Breast epithelium (tissue), 4 donors: ENCODE measurements at regions not wholly inside any gene's neighbourhood (a gene's known extent, or its start where the extent isn't known, plus 50 kb on each side); places are given as distances from the start of the nearest gene placed in this dataset.

Experiments
- DNase-seq, 2 donors: peaks; one replicate each; pipeline ENCODE4 v3.0.0-alpha.2; 2019; ENCODE audit warnings: low spot score in 2 of 2
- H3K27ac ChIP-seq, 2 donors: fragments of 200-600 bp; sonication (generic) in 1 of 2; one replicate each; pipeline ENCODE4 v1.5.1; 2016 to 2019; ENCODE audit warnings: mild to moderate bottlenecking in 1 of 2
- H3K27me3 ChIP-seq, 2 donors: fragments of 200-600 bp; sonication (generic) in 1 of 2; one replicate each; pipeline versions ENCODE4 v1.5.1 to v1.6.0; 2017 to 2019; ENCODE audit warnings: control low read depth in 1 of 2, mild to moderate bottlenecking in 1 of 2
- H3K36me3 ChIP-seq: fragments of 200-600 bp; one replicate; pipeline ENCODE4 v1.5.1; 2019
- H3K4me1 ChIP-seq, 2 donors: fragments of 200-600 bp; sonication (generic); one replicate each; pipeline ENCODE4 v1.5.1; 2016 to 2019; ENCODE audit warnings: control low read depth in 1 of 2
- H3K4me3 ChIP-seq, 3 donors: fragments of 200-600 bp; sonication (generic); 1 replicate in 2 of 3; 2 replicates in 1 of 3; pipeline ENCODE4 v1.5.1; 2016 to 2019; ENCODE audit warnings: mild to moderate bottlenecking in 3 of 3, moderate library complexity in 2 of 3
- H3K9me3 ChIP-seq, 2 donors: fragments of 200-600 bp; sonication (generic) in 1 of 2; one replicate each; pipeline ENCODE4 v1.5.1; 2016 to 2019; ENCODE audit warnings: control low read depth in 1 of 2
- POLR2A ChIP-seq: fragments of 450-650 bp; IDR thresholded peaks from one replicate; pipeline ENCODE4 v1.6.1; 2016; ENCODE audit warnings: antibody characterized with exemption, mild to moderate bottlenecking, moderate library complexity
- POLR2AphosphoS5 ChIP-seq, 3 donors: sonication (generic); formaldehyde crosslinking; IDR thresholded peaks; one replicate each; pipeline ENCODE4 v1.6.1; 2017; ENCODE audit warnings: antibody characterized with exemption in 3 of 3
- intact Hi-C: fragments of 100-400 bp; cut with DNase I; formaldehyde crosslinking; loops from one replicate; pipeline ENCODE4 v1.15.1; 2023; ENCODE audit warnings: low total_unique reads
- TF ChIP-seq, protein P1 (sequence below), 3 donors: fragments of 450-650 bp; IDR thresholded peaks; one replicate each; pipeline ENCODE4 v1.5.1; 2016 to 2017; ENCODE audit warnings: antibody characterized with exemption in 3 of 3, mild to moderate bottlenecking in 3 of 3, moderate library complexity in 3 of 3

DNA sequence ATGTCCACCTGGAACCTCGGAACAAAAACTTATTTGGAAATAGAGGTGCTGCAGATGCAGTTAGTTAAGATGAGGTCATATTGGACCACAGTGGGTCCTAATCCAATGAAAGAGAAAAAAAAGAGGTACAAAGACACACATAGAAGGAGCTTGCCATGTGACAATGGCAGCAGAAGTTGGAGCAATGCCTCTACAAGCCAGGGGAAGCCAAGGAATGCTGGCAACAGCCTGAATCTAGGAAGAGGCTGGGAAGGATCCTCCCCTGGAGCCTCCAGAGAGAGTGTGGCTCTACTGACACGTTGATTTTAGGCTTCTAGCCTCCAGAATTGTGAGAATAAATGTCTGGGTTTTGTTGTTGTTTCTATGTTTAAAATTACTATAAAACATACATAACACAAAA is 521.8 kb upstream of the CCDC196 start:
- Histone ChIP-seq H3K27ac (no peak overlapping the region), H3K4me3 (no peak overlapping the region), H3K36me3 (no peaks in the 10 kb centered on the region), H3K4me1 (no peaks in the 10 kb centered on the region), H3K27me3 (peaks cover 0 to 4% of the 10 kb centered on the region in 2 donors), H3K9me3 (no peaks in the 10 kb centered on the region)
- DNase-seq, result no peak
- intact Hi-C loops, result no loop called here
- no peak for TF ChIP-seq POLR2A

DNA sequence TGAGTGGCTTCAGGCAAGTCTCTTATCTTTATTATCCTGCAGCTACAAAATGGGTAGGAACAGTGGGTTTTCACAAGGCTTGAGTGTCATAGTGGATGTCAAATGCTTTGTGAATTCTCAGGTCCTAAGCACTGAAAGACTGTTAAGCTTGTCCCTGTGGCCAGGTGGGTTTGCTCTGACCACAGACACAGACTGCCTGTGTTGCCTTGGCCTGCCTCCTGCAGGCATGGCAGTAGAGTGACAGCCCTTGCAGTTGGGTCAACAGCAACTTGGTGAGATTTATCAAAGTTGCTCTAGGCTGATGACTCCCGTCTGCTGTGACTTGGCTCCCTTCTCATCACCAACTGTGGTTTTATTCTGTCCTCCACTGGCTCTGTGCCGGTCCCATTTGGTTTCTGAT is 520.0 kb upstream of the CCDC196 start:
- Histone ChIP-seq H3K27ac (no peak overlapping the region), H3K9me3 (no peaks in the 10 kb centered on the region), H3K36me3 (no peaks in the 10 kb centered on the region), H3K4me3 (no peak overlapping the region), H3K27me3 (peaks cover 0 to 4% of the 10 kb centered on the region in 2 donors), H3K4me1 (no peaks in the 10 kb centered on the region)
- DNase-seq, result no peak
- no peak for TF ChIP-seq POLR2AphosphoS5 (IDR thresholded peaks at IDR 0.05)
- TF ChIP-seq POLR2A, result no peak
- TF ChIP-seq, protein P1, sequence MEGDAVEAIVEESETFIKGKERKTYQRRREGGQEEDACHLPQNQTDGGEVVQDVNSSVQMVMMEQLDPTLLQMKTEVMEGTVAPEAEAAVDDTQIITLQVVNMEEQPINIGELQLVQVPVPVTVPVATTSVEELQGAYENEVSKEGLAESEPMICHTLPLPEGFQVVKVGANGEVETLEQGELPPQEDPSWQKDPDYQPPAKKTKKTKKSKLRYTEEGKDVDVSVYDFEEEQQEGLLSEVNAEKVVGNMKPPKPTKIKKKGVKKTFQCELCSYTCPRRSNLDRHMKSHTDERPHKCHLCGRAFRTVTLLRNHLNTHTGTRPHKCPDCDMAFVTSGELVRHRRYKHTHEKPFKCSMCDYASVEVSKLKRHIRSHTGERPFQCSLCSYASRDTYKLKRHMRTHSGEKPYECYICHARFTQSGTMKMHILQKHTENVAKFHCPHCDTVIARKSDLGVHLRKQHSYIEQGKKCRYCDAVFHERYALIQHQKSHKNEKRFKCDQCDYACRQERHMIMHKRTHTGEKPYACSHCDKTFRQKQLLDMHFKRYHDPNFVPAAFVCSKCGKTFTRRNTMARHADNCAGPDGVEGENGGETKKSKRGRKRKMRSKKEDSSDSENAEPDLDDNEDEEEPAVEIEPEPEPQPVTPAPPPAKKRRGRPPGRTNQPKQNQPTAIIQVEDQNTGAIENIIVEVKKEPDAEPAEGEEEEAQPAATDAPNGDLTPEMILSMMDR (IDR thresholded peaks at IDR 0.05), result no peak
- intact Hi-C loops, result no loop called here

DNA sequence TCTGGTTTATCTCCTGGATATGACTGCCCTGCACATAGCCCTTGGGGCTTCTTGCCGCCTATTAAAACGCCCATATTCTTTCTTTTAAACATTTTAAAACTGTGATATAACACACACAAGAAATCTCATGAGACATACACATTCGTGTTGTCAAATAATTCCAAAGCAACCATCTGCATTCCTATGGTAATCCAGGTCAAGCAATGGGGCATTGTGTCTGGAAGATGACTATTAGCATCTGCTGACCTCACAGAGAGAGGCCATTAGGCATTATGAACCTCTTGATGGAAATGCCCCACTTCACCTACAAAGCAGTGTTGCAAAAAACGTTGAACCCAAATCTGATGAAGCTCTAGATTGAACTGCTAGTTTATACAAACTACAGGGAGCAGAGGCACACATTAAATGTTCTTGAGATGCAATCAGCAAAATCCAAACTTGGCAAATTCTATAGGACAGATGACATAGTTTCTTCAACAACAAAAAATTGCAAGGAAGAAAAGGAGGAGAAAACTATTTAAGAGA is 513.8 kb upstream of the CCDC196 start:
- intact Hi-C loops, result no loop called here

DNA sequence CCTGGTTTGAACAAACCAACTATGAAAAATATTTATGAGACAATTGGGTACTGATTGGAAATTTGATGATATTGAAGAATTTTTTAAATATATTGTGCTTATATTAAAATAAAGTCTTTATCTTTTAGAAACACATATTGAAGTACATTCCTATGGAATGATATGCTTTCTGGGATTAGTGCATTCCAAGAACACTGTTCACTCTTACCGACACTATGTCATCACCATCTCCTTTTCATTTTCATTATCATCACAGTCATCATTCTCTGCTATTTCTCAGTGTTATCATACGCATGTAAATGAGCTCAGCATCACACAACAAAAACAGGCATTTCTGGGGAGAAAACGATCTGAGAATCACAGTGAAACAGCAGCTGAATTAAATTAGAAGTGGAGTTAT is 513.3 kb upstream of the CCDC196 start:
- H3K27me3 ChIP-seq, result no peaks in the 10 kb centered on the region
- intact Hi-C loops, result no loop called here

More for the DNA sequence above, 513.8 kb upstream of the CCDC196 start:
- Histone ChIP-seq H3K27ac (no peak overlapping the region), H3K4me3 (no peak overlapping the region), H3K4me1 (no peaks in the 10 kb centered on the region), H3K36me3 (no peaks in the 10 kb centered on the region), H3K9me3 (no peaks in the 10 kb centered on the region), H3K27me3 (no peaks in the 10 kb centered on the region)
- DNase-seq, result no peak
- TF ChIP-seq, protein P1 (IDR thresholded peaks at IDR 0.05), result no peak
- TF ChIP-seq POLR2A (no peak), POLR2AphosphoS5 (IDR thresholded peaks at IDR 0.05) (no peak)

DNA sequence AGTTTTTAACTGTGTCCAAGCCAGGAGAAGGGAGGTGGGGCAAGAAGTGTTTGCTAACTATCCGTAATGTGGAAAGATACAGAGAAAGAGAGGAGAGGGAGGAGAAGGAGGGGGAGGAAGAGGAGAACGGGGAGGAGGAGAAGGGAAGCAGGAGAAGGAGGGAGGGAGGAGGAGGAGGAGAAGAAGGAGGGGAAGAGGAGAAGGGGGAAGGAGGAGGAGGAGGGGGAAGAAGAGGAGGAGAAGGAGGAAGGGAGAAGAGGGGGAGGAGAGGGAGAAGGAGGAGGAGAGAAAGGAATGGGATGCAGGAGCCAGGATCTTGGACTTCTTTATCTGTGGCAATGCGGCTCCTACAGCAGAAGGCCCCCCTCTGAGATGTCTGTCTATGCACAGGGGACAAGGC is 510.3 kb upstream of the CCDC196 start:
- no peaks in the 10 kb centered on the region for H3K36me3 ChIP-seq
- no peaks in the 10 kb centered on the region for H3K27me3 ChIP-seq
- no peak overlapping the region for H3K4me3 ChIP-seq
- H3K9me3 ChIP-seq, result no peaks in the 10 kb centered on the region
- H3K27ac ChIP-seq, result no peak overlapping the region
- intact Hi-C loops, result no loop called here
- no peak for DNase-seq
- no peaks in the 10 kb centered on the region for H3K4me1 ChIP-seq
- TF ChIP-seq POLR2A, result no peak
- no peak for TF ChIP-seq POLR2AphosphoS5 (IDR thresholded peaks at IDR 0.05)
- TF ChIP-seq, protein P1 (IDR thresholded peaks at IDR 0.05), result no peak

More for the DNA sequence above, 513.3 kb upstream of the CCDC196 start:
- no peak for TF ChIP-seq POLR2AphosphoS5 (IDR thresholded peaks at IDR 0.05)
- TF ChIP-seq POLR2A, result no peak
- TF ChIP-seq, protein P1 (IDR thresholded peaks at IDR 0.05), result no peak
- no peak overlapping the region for H3K4me3 ChIP-seq
- no peak overlapping the region for H3K27ac ChIP-seq
- H3K4me1 ChIP-seq, result no peaks in the 10 kb centered on the region
- DNase-seq, result no peak
- H3K9me3 ChIP-seq, result no peaks in the 10 kb centered on the region
- no peaks in the 10 kb centered on the region for H3K36me3 ChIP-seq
